Prostate gland (tissue), 2 donors: ENCODE measurements at regions not wholly inside any gene's neighbourhood (a gene's known extent, or its start where the extent isn't known, plus 50 kb on each side); places are given as distances from the start of the nearest gene placed in this dataset.

ENCODE experiments used
- CTCF ChIP-seq, 4 experiments: fragments of 200-600 bp in 2 of 4; fragments of 450-650 bp in 2 of 4; sonication (generic) in 2 of 4; IDR thresholded peaks; 1 replicate in 3 of 4; 2 replicates in 1 of 4; pipeline ENCODE4 v1.5.1; 2016 to 2019; ENCODE audit warnings: antibody characterized with exemption in 4 of 4, mild to moderate bottlenecking in 2 of 4, moderate library complexity in 2 of 4
- POLR2A ChIP-seq: fragments of 450-650 bp; IDR thresholded peaks from one replicate; pipeline ENCODE4 v1.6.1; 2016; ENCODE audit warnings: antibody characterized with exemption, mild to moderate bottlenecking
- POLR2AphosphoS5 ChIP-seq: sonication (generic); formaldehyde crosslinking; IDR thresholded peaks from one replicate; pipeline ENCODE4 v1.6.1; 2017; ENCODE audit warnings: antibody characterized with exemption

DNA sequence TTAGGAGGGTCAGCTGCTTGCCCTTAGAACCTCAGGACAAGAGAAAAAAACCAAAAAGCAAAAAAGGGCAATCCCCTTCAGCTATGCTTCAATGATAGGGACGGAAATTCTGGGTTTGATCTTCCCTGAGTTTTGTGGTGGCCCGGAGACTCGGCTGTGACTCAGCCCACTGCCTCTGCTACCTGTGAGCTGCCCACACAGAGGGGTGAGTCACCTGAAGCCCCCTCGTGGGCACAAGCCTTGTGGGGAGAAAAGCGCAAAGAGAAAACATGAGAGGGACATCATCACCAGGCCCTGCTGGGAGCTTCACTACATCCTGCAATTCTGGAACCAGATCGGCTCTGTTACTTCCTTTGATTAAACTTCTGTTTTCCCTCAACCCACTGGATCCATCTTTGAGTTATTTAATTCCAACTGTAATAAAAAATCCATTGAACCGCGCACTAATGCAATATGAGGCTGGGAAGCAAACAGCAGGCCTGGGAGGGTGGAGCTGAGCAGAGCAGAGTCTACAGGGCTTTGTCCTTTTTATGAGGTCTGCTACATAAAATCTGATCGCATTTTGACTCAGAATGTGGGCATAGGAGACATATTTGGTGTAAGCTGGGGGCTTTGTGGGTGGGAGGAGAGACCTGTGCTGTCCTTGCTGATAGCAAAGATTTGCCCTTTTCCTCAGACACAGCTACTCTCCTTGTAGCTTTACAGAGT lies 58.7 kb upstream of the STUM start:
- TF ChIP-seq CTCF (IDR thresholded peaks at IDR 0.05) = no peak
- no peak for TF ChIP-seq POLR2A
- TF ChIP-seq POLR2AphosphoS5 = no peak
